SJSA1 (cell line): ENCODE measurements at regions not wholly inside any gene's neighbourhood (a gene's known extent, or its start where the extent isn't known, plus 50 kb on each side); places are given as distances from the start of the nearest gene placed in this dataset.
A peak's percentile ranks its signal among the peaks of the same experiment; 100 is the strongest.
"Not testable (repeated sequence)": the region's sequence is repeated elsewhere in the genome, so short reads cannot be mapped to it uniquely, and the experiment has no call there.

Experiments used
- DNase-seq, 2 experiments: peaks; one replicate each; pipeline ENCODE4 v3.0.0-alpha.2; 2015 to 2020; ENCODE audit warnings: low spot score in 2 of 2, low read depth in 1 of 2
- H3K27ac ChIP-seq: fragments of 250-450 bp; sonication (Bioruptor Pico); 2 replicates; pipeline ENCODE4 v1.5.1; 2020; ENCODE audit warnings: mild to moderate bottlenecking, moderate library complexity
- H3K27me3 ChIP-seq: fragments of 250-450 bp; sonication (Bioruptor Pico); replicated peaks from 2 replicates; pipeline ENCODE4 v1.5.1; 2020; ENCODE audit warnings: mild to moderate bottlenecking, moderate library complexity
- H3K36me3 ChIP-seq: fragments of 250-450 bp; sonication (Bioruptor Pico); 2 replicates; pipeline ENCODE4 v1.5.1; 2020; ENCODE audit warnings: mild to moderate bottlenecking
- H3K4me1 ChIP-seq: fragments of 250-450 bp; sonication (Bioruptor Pico); replicated peaks from 2 replicates; pipeline ENCODE4 v1.6.1; 2021; ENCODE audit warnings: mild to moderate bottlenecking
- H3K4me3 ChIP-seq: fragments of 250-450 bp; sonication (Bioruptor Pico); 2 replicates; pipeline ENCODE4 v1.5.1; 2020; ENCODE audit warnings: mild to moderate bottlenecking
- H3K9me3 ChIP-seq: fragments of 250-450 bp; sonication (Bioruptor Pico); replicated peaks from 2 replicates; pipeline ENCODE4 v1.5.1; 2020; ENCODE audit warnings: mild to moderate bottlenecking

- Histone ChIP-seq H3K4me3 (no peak overlapping the region), H3K9me3 (no peaks in the 10 kb centered on the region), H3K36me3 (no peaks in the 10 kb centered on the region), H3K27ac (no peak overlapping the region), H3K4me1 (no peaks in the 10 kb centered on the region), H3K27me3 (peaks cover 7% of the 10 kb centered on the region)
- DNase-seq: no peak
Measured at GRCh38 chr7:156041398-156041797, 229.1 kb upstream of the SHH start.

GRCh38 chr7:156039971-156040677 lies 227.9 kb upstream of the SHH start:
- Histone ChIP-seq H3K36me3 (no peaks in the 10 kb centered on the region), H3K9me3 (no peaks in the 10 kb centered on the region), H3K27ac (no peak overlapping the region), H3K4me1 (no peaks in the 10 kb centered on the region), H3K4me3 (no peak overlapping the region), H3K27me3 (peaks cover 10% of the 10 kb centered on the region)
- no peak for DNase-seq

GRCh38 chr7:156039194-156039593 lies 226.9 kb upstream of the SHH start:
- Histone ChIP-seq H3K36me3 (no peaks in the 10 kb centered on the region), H3K27ac (no peak overlapping the region), H3K4me1 (no peaks in the 10 kb centered on the region), H3K4me3 (no peak overlapping the region), H3K27me3 (peaks cover 4% of the 10 kb centered on the region), H3K9me3 (no peaks in the 10 kb centered on the region)
- DNase-seq: no peak

DNA sequence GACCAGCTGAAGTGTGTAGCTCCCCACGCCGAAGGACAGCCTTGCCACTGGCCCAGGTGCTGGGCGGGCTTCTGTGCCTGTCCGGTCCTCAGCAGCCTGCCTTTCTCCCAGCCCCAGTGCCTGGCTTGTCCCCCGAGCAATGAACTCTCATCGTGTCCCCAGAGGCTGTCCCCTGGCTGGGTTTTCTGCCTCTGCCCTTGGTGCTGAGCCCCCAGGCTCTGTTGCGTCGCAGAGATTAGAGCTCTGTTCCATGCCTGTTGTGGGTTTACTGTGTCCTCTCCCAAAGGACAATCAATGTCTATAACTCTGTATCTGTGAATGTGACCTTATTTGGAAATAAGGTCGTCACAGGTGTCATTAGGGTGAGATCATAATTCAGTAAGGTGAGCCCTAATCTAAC lies 226.1 kb upstream of the SHH start:
- Histone ChIP-seq H3K27ac (no peak overlapping the region), H3K36me3 (no peaks in the 10 kb centered on the region), H3K27me3 (peaks cover 4% of the 10 kb centered on the region), H3K4me1 (no peaks in the 10 kb centered on the region), H3K9me3 (no peaks in the 10 kb centered on the region), H3K4me3 (no peak overlapping the region)
- DNase-seq: no peak

DNA sequence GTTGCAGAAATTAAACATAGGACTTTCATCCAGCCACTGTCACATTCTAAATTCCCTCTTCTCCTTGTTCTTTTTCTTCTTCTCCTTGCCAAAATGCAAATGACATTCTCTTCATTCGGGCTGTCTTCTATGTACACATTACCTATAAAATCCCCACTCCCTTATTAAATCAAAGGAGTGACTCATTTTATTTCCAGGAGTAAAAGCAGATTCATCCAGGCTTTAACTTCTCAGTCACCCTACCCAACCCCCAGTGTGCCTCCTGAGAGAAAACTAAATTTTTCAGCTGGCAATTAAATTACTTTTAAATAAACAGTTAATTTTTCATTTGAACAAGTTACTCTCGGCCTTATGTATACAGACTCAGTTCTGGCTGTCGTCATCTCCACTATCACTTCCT lies 223.9 kb upstream of the SHH start:
- H3K27me3 ChIP-seq: peaks cover 7% of the 10 kb centered on the region
- H3K4me1 ChIP-seq: no peaks in the 10 kb centered on the region
- no peaks in the 10 kb centered on the region for H3K9me3 ChIP-seq
- no peak overlapping the region for H3K4me3 ChIP-seq
- no peak overlapping the region for H3K27ac ChIP-seq
- no peak for DNase-seq
- H3K36me3 ChIP-seq: no peaks in the 10 kb centered on the region

GRCh38 chr7:156035387-156035786 lies 223.1 kb upstream of the SHH start:
- not testable (repeated sequence) for H3K9me3 ChIP-seq, H3K27ac ChIP-seq, H3K36me3 ChIP-seq, H3K4me3 ChIP-seq, H3K4me1 ChIP-seq, H3K27me3 ChIP-seq
- peak in 1 of 2 experiments; percentile 27 for DNase-seq

GRCh38 chr7:156034397-156034796 lies 222.1 kb upstream of the SHH start:
- no peak for DNase-seq
- Histone ChIP-seq H3K4me1 (no peaks in the 10 kb centered on the region), H3K27me3 (peaks cover 7% of the 10 kb centered on the region), H3K9me3 (no peaks in the 10 kb centered on the region), H3K36me3 (no peaks in the 10 kb centered on the region), H3K4me3 (no peak overlapping the region), H3K27ac (no peak overlapping the region)

DNA sequence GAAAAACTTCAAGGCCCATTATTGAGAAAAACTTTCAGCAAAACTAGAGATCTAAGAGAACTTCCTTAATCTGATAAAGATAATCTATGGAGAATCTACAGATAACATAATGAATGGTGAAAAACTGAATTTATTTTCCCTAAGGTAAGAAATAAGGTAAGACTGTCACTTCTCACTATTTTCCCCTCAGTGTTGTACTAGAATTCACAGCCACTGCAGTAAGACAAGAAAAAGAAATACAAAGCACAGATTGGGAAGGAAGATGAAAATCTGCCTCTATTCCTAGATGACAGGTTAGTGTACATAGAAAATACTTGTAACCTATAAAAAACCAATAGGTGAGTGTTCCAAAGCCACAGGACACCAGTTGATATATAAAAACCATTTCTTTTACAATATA lies 220.7 kb upstream of the SHH start:
- H3K4me3 ChIP-seq: no peak overlapping the region
- no peaks in the 10 kb centered on the region for H3K4me1 ChIP-seq
- H3K27ac ChIP-seq: no peak overlapping the region
- H3K27me3 ChIP-seq: peaks cover 11% of the 10 kb centered on the region; the same call in 1 of the 2 replicates
- DNase-seq: no peak
- H3K36me3 ChIP-seq: no peaks in the 10 kb centered on the region
- H3K9me3 ChIP-seq: no peaks in the 10 kb centered on the region

DNA sequence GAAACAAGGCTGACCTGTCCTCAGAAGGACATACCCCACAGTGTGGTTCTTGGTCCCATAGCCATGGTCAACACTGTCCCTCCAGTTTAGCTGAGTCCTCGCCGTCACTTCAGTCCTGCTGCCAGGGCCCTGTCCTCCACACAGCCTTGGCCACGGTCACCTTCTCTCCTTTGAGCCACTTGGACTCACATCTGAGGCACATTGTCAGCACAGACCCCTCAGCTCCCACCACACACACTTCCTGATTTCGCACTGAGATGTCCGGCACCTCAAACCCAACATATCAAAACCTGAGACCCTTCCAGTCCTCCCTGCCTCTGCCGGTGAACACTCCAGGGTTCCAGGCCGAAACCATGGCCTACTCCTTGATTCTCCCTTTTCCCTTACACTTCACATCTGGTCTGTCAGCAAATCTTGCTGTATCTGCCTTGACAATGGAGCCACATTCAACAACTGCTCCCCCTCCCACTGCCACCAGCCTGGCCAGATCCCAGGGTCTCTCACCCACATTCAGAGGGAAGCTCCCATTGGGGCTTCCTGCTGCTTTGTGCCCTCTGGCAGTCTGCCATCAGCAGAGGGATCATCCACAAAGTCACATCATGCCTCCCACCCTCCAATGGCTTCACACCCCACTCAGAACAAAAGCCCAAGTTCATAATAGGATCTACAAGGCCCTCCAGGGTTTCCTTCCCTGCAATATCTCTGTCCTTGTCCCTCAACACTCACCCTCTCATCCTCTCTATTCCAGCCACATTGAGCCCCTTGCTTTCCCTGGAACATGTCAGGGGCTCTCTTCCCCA lies 219.6 kb upstream of the SHH start:
- no peaks in the 10 kb centered on the region for H3K4me1 ChIP-seq
- H3K36me3 ChIP-seq: no peaks in the 10 kb centered on the region
- peak in 1 of 2 experiments; percentile 25 for DNase-seq
- H3K9me3 ChIP-seq: no peaks in the 10 kb centered on the region
- H3K27ac ChIP-seq: no peak overlapping the region
- no peak overlapping the region for H3K4me3 ChIP-seq
- H3K27me3 ChIP-seq: peaks cover 18% of the 10 kb centered on the region

DNA sequence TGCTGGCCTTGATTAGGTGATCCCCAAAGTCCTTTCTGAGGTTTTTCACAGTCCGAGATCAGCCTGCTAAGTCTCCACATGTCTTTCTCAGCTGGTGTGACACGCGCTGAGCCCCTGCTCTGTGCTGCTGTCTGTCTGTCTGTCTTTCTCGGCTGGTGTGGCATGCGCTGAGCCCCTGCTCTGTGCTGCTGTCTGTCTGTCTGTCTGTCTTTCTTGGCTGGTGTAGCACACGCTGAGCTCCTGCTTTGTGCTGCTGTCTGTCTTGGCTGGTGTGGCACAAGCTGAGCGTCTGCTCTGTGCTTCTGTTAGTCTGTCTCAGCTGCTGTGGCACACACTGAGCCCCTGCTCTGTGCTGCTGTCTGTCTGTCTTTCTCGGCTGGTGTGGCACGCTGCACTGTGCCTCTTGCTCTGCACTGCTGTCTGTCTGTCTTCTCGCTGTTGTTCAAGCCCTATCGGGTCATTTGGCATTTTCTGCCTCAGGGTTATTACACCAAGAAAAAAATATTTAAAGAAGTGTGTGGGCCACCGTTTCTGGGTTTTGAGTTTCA lies 217.3 kb upstream of the SHH start:
- no peak overlapping the region for H3K27ac ChIP-seq
- DNase-seq: no peak
- H3K27me3 ChIP-seq: peaks cover 18% of the 10 kb centered on the region
- H3K36me3 ChIP-seq: no peaks in the 10 kb centered on the region
- no peaks in the 10 kb centered on the region for H3K4me1 ChIP-seq
- no peaks in the 10 kb centered on the region for H3K9me3 ChIP-seq
- no peak overlapping the region for H3K4me3 ChIP-seq

DNA sequence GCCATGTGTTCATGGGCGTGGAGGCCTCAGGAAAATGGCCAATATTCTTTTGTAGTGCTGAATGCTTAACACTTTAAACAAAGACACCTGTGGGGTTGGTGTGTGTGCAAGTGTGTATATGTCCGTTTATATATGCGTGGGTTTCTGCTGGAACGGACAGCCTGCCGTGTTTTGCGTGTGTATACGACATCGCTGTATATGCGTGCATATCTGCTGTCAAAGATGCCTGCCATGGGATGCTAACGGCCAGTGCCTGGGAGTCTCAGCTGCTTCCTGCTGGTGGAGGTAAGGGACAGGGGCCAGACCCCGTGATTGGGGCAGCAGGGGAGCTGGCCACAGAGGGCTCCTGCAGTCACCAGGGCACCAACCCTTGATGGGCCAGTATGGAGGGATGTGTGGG lies 216.3 kb upstream of the SHH start:
- no peaks in the 10 kb centered on the region for H3K9me3 ChIP-seq
- no peak overlapping the region for H3K4me3 ChIP-seq
- H3K27me3 ChIP-seq: peaks cover 23% of the 10 kb centered on the region
- no peaks in the 10 kb centered on the region for H3K36me3 ChIP-seq
- no peak overlapping the region for H3K27ac ChIP-seq
- H3K4me1 ChIP-seq: no peaks in the 10 kb centered on the region
- DNase-seq: no peak

- Histone ChIP-seq H3K4me3 (no peak overlapping the region), H3K36me3 (no peaks in the 10 kb centered on the region), H3K4me1 (no peaks in the 10 kb centered on the region), H3K9me3 (no peaks in the 10 kb centered on the region), H3K27ac (no peak overlapping the region), H3K27me3 (peaks cover 27% of the 10 kb centered on the region)
- no peak for DNase-seq
Measured at GRCh38 chr7:156027821-156028220, 215.6 kb upstream of the SHH start.

DNA sequence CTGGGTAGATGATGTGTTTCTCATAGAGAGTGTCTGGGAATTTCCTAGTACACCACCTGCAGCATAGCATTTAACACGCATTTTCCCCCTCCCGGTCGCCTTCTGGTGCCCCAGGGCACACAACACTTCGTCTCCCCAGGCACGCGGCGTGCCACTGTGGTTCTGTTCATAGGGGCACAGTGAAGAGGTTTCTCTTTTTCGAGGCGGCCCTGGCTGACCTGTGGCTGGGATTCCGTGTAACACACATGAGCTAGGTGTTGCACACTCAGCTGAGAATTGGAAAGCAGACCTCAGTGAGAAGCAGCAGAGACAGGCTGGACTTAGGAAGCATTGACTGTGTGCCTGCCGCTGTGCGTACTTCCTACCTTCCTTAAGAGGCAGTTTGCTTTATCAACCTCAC lies 214.3 kb upstream of the SHH start:
- no peaks in the 10 kb centered on the region for H3K4me1 ChIP-seq
- DNase-seq: no peak
- no peak overlapping the region for H3K4me3 ChIP-seq
- no peaks in the 10 kb centered on the region for H3K36me3 ChIP-seq
- H3K9me3 ChIP-seq: no peaks in the 10 kb centered on the region
- no peak overlapping the region for H3K27ac ChIP-seq
- peaks cover 24% of the 10 kb centered on the region for H3K27me3 ChIP-seq

DNA sequence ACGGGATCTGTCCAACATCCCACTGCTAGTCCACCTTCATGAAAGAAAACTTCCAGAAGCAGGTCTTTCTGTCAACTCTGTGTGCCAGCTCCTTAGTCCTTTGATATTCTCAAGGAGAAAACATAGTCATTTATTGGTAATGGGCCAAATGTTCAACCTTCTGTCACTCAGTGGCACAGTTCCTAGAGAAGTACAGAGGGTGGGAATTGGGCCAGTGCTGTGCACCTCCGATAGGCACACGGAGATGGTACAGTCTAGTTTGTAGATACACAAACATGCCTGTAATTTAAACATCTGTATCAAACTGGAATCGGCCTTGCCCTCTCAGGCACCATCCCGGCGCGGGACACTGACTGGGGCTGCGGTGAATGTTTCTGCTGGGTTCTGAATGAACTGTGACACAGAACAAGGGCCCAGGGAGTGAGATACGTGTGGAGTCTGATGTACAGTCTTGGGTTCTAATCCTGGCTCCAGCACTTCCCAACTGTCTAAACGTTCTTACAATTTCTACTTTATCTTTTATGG lies 213.9 kb upstream of the SHH start:
- no peak overlapping the region for H3K4me3 ChIP-seq
- H3K9me3 ChIP-seq: no peaks in the 10 kb centered on the region
- no peak overlapping the region for H3K27ac ChIP-seq
- no peaks in the 10 kb centered on the region for H3K36me3 ChIP-seq
- H3K27me3 ChIP-seq: peaks cover 24% of the 10 kb centered on the region
- no peaks in the 10 kb centered on the region for H3K4me1 ChIP-seq
- DNase-seq: no peak
